ENCODE measurements at regions not wholly inside any gene's neighbourhood (a gene's known extent, or its start where the extent isn't known, plus 50 kb on each side); places are given as distances from the start of the nearest gene placed in this dataset.

DNA sequence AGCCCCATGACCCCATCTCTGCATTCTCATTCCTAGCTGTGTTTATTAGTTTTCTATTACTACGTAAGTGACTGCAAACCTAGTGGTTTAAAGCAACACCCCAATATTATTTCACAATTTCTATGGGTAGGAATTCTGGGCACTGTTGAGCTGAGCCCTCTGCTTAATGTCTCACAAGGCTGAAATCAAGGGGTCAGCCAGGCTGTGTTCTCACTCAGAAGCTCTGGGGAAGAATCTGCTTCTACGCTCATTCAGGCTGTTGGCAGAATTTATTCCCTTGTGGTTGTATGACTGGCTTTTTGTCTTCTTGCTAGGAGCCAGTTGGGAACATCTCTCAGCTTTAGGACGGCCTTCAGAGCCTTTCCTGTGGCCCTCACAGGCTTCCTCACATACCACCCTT, 181.0 kb downstream of the GIPC2 start:
- H3K4me1 Mint-ChIP-seq (ENCODE audit: low read depth) = no peaks in the 10 kb centered on the region
- TF ChIP-seq, protein P1, sequence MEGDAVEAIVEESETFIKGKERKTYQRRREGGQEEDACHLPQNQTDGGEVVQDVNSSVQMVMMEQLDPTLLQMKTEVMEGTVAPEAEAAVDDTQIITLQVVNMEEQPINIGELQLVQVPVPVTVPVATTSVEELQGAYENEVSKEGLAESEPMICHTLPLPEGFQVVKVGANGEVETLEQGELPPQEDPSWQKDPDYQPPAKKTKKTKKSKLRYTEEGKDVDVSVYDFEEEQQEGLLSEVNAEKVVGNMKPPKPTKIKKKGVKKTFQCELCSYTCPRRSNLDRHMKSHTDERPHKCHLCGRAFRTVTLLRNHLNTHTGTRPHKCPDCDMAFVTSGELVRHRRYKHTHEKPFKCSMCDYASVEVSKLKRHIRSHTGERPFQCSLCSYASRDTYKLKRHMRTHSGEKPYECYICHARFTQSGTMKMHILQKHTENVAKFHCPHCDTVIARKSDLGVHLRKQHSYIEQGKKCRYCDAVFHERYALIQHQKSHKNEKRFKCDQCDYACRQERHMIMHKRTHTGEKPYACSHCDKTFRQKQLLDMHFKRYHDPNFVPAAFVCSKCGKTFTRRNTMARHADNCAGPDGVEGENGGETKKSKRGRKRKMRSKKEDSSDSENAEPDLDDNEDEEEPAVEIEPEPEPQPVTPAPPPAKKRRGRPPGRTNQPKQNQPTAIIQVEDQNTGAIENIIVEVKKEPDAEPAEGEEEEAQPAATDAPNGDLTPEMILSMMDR (IDR thresholded peaks at IDR 0.05) = no peak
- no peaks in the 10 kb centered on the region for H3K36me3 Mint-ChIP-seq (ENCODE audit: low read depth)
- no peak for ATAC-seq
- H3K4me3 Mint-ChIP-seq = no peak overlapping the region
- H3K27ac Mint-ChIP-seq = no peak overlapping the region
- intact Hi-C loops (cut with micrococcal nuclease) = no loop called here
- H3K9me3 Mint-ChIP-seq = no peaks in the 10 kb centered on the region
- ChIA-PET POLR2A (no interaction called here), CTCF (no interaction called here)
- DNase-seq = no peak
- H3K27me3 Mint-ChIP-seq = peaks cover under 1% of the 10 kb centered on the region

DNA sequence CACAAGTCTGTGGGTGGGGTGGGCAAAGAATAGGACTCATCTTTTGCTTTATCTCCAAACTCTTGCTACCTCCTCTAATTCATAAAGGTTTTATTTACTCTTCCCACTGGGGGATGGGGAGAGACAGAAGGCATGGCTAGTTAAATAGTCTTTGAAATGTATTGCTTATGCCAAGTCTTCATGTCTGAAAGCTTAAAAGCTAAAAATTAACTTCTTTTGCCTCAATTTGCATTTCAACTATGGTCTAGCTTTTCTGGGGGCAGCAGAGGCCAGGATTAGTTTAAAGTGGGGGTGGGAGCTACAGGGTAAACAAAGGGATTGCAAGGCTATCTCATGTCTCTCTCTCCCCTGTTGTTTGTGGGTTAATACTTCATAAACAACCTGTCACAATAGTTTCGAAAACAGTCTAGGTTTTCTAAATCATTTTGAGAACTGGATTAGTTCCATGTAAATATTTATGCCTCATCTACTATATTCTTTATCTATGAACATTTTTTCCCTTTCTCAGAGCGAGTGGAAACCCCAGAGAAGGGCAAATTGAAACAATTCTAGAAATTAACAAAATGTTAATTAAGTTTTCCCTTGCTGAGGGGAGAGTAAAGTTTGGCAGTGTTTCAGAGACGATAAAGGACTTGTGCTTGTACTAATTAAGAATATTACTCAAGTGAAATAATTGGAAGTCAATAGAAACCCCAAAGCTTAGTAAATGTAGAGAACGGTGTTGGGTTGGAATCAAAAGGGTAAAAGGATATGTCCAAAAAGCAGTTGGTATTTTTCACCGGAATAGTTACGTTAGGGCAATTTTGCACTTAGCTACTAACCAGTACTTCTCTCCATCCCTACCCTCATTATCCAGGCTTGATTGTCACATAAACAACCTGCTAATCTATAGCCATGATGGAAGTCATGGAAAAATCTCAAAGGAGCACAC, 182.2 kb downstream of the GIPC2 start:
- TF ChIP-seq, protein P1 (IDR thresholded peaks at IDR 0.05) = no peak
- Mint-ChIP-seq H3K27ac (no peak overlapping the region), H3K4me3 (no peak overlapping the region), H3K4me1 (ENCODE audit: low read depth) (no peaks in the 10 kb centered on the region), H3K36me3 (ENCODE audit: low read depth) (no peaks in the 10 kb centered on the region), H3K27me3 (peaks cover 6% of the 10 kb centered on the region), H3K9me3 (no peaks in the 10 kb centered on the region)
- DNase-seq (no peak), ATAC-seq (no peak)
- POLR2A ChIA-PET = no interaction called here
- intact Hi-C loops (cut with micrococcal nuclease) = no loop called here
- CTCF ChIA-PET = no interaction called here

DNA sequence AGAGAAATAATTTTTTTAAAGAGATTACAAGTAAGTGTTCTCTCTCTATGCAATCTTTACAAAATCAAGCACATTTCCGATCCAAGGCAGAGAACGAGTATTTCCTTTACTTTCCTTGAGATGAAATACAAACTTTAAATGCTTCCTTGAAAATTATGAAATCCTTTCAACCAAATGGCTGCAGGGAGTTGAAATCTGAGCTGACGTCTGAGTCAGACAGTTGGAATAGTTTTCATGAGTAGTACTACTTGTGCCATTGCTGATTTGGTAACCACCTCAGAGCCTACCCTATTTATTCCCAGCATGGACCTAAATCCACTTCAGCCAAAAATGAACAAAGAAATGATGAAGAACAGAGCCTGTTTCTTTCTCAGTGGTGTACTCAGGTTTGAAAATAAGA, 183.6 kb downstream of the GIPC2 start:
- no peak for ATAC-seq
- Mint-ChIP-seq H3K36me3 (ENCODE audit: low read depth) (no peaks in the 10 kb centered on the region), H3K9me3 (no peaks in the 10 kb centered on the region), H3K27ac (no peak overlapping the region), H3K4me3 (no peak overlapping the region), H3K27me3 (peaks cover 6% of the 10 kb centered on the region), H3K4me1 (ENCODE audit: low read depth) (peaks cover 1% of the 10 kb centered on the region)
- DNase-seq = no peak
- CTCF ChIA-PET = no interaction called here
- POLR2A ChIA-PET = no interaction called here
- intact Hi-C loops (cut with micrococcal nuclease) = no loop called here
- TF ChIP-seq, protein P1 (IDR thresholded peaks at IDR 0.05) = no peak

DNA sequence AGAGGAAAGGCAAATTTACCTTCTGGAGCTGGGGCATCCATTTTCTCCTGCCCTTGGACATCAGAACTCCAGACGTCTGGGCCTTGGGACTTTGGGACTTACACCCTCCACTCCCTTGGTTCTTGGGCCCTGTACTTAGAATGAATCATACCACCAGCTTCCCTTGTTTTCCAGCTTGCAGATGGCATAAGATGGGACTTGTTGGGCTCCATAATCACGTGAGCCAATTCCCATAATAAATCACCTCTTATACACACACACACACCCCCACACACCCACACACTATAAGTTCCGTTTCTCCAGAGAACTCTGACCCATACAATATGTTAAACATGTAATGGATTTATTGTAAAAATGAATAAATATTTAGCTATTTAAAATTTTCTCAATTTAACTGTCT, 185.7 kb downstream of the GIPC2 start:
- ChIA-PET POLR2A (no interaction called here), CTCF (interaction anchor here (0.5 kb wide), 1 partner anchor 344 kb away, joined by 3 read pairs; no protein-coding TSS in a partner anchor)
- Mint-ChIP-seq H3K36me3 (ENCODE audit: low read depth) (no peaks in the 10 kb centered on the region), H3K4me3 (no peak overlapping the region), H3K27ac (no peak overlapping the region), H3K27me3 (peaks cover 6% of the 10 kb centered on the region), H3K4me1 (ENCODE audit: low read depth) (peaks cover 1% of the 10 kb centered on the region), H3K9me3 (no peaks in the 10 kb centered on the region)
- ATAC-seq (no peak), DNase-seq (no peak)
- TF ChIP-seq, protein P1 (IDR thresholded peaks at IDR 0.05) = no peak
- intact Hi-C loops (cut with micrococcal nuclease) = no loop called here

DNA sequence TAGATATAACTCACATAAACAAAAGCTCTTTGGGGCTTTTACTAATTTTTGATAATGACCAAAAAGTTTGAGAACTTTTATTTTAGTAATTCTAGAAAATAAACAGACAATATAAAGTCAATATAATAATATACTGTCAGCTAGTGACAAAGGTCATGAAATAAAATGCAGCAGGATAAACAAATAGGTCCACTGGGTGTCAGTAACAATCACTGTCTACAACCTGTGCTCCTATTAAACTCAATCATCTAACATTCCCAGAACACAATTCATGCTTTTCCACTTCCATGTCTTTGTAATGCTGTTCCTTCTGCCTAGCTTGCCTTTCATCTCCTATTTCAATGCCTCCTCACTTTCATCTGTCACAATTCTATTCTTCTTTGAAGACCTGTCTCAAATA, 186.1 kb downstream of the GIPC2 start:
- Mint-ChIP-seq H3K9me3 (no peaks in the 10 kb centered on the region), H3K27ac (no peak overlapping the region), H3K27me3 (peaks cover 6% of the 10 kb centered on the region), H3K4me1 (ENCODE audit: low read depth) (peaks cover 1% of the 10 kb centered on the region), H3K4me3 (no peak overlapping the region), H3K36me3 (ENCODE audit: low read depth) (no peaks in the 10 kb centered on the region)
- TF ChIP-seq, protein P1 (IDR thresholded peaks at IDR 0.05) = no peak
- POLR2A ChIA-PET = no interaction called here
- CTCF ChIA-PET = interaction anchor here (0.5 kb wide), 1 partner anchor 344 kb away, joined by 3 read pairs; no protein-coding TSS in a partner anchor
- ATAC-seq = no peak
- intact Hi-C loops (cut with micrococcal nuclease) = no loop called here
- DNase-seq = no peak

All from activated CD8-positive, alpha-beta T cell treated with anti-CD3 and anti-CD28 coated beads for 36 hours (primary cell).